ENCODE measurements at regions not wholly inside any gene's neighbourhood (a gene's known extent, or its start where the extent isn't known, plus 50 kb on each side); places are given as distances from the start of the nearest gene placed in this dataset.

- H3K27ac ChIP-seq = no peak overlapping the region
- H3K4me3 ChIP-seq = no peak overlapping the region
- H3K9me3 ChIP-seq = peaks cover 20% of the 10 kb centered on the region; the same call in 2 of the 3 replicates
- 78% methylated on average over 2 of the region's 2 CpGs for WGBS (ENCODE audit: missing lambda C conversion rate)
- ChIA-PET POLR2A (no interaction called here), CTCF (interaction anchor here (0.6 kb wide), 1 partner anchor 117 kb away, joined by 3 read pairs; no protein-coding TSS in a partner anchor)
- ATAC-seq (no peak), FAIRE-seq (no peak), DNase-seq (ENCODE audit: low read depth in 1 of 2, low spot score in 1 of 2) (no peak)
- H3K4me1 ChIP-seq = no peaks in the 10 kb centered on the region
- TF ChIP-seq HOXA7 (CRISPR knock-in tag; IDR thresholded peaks at IDR 0.05) = no peak
- no peak for TF ChIP-seq SREBF2 (IDR thresholded peaks at IDR 0.05)
- TF ChIP-seq ZSCAN20 (CRISPR knock-in tag; IDR thresholded peaks at IDR 0.05) = no peak
- TF ChIP-seq FOSL2 (IDR thresholded peaks at IDR 0.05) = no peak
- TF ChIP-seq FOSL2 (CRISPR knock-in tag; IDR thresholded peaks at IDR 0.05) = no peak
- TF ChIP-seq NFE2L2 (conservative IDR thresholded peaks at IDR 0.05; ENCODE audit: low read length) = no peak
- TF ChIP-seq POLR2A (IDR thresholded peaks at IDR 0.05; ENCODE audit: low read length) = no peak
- TF ChIP-seq RFX5 (IDR thresholded peaks at IDR 0.05) = no peak
- no peak for TF ChIP-seq JUN (IDR thresholded peaks at IDR 0.05)
- no peak for TF ChIP-seq MAFK (IDR thresholded peaks at IDR 0.05; ENCODE audit: partially characterized antibody)
- TF ChIP-seq HOXB13 (CRISPR knock-in tag; IDR thresholded peaks at IDR 0.05; ENCODE audit: low read depth) = no peak
- no peak for TF ChIP-seq RNF2 (IDR thresholded peaks at IDR 0.05; ENCODE audit: borderline replicate concordance, low read depth)
- no peak overlapping the region for H3K4me2 ChIP-seq
Measured at GRCh38 chr6:105889902-105890301, 196.2 kb upstream of the PRDM1 start.

- DNase-seq (ENCODE audit: low read depth in 1 of 2, low spot score in 1 of 2) (no peak), ATAC-seq (no peak), FAIRE-seq (no peak)
- POLR2A ChIA-PET = no interaction called here
- no peaks in the 10 kb centered on the region for H3K4me1 ChIP-seq
- H3K27ac ChIP-seq = no peak overlapping the region
- no peak overlapping the region for H3K4me2 ChIP-seq
- CTCF ChIA-PET = no interaction called here
- WGBS (ENCODE audit: missing lambda C conversion rate) = 85% methylated on average over 7 of the region's 7 CpGs
- no peak overlapping the region for H3K4me3 ChIP-seq
- TF ChIP-seq RCOR1 (IDR thresholded peaks at IDR 0.05; ENCODE audit: low read depth, low read length) = no peak
- no peak for TF ChIP-seq BHLHE40 (IDR thresholded peaks at IDR 0.05; ENCODE audit: low read depth, low read length)
- no peak for TF ChIP-seq CHD2 (IDR thresholded peaks at IDR 0.05; ENCODE audit: low read length, partially characterized antibody)
- no peak for TF ChIP-seq RNF2 (IDR thresholded peaks at IDR 0.05; ENCODE audit: borderline replicate concordance, low read depth)
- no peak for TF ChIP-seq EP300 (IDR thresholded peaks at IDR 0.05)
- TF ChIP-seq ATOH8 (CRISPR knock-in tag; IDR thresholded peaks at IDR 0.05; ENCODE audit: low read depth) = no peak
- TF ChIP-seq PHF8 (IDR thresholded peaks at IDR 0.05; ENCODE audit: borderline replicate concordance, low read depth) = no peak
- TF ChIP-seq NR3C1 (IDR thresholded peaks at IDR 0.05) = no peak
- no peak for TF ChIP-seq EHF (CRISPR knock-in tag; IDR thresholded peaks at IDR 0.05)
- TF ChIP-seq TFCP2L1 (CRISPR knock-in tag; IDR thresholded peaks at IDR 0.05) = no peak
- no peak for TF ChIP-seq CHD4 (IDR thresholded peaks at IDR 0.05; ENCODE audit: borderline replicate concordance)
- no peak for TF ChIP-seq HDAC2 (IDR thresholded peaks at IDR 0.05)
- TF ChIP-seq ZNF302 (CRISPR knock-in tag; IDR thresholded peaks at IDR 0.05) = no peak
- TF ChIP-seq POLR2AphosphoS2 (conservative IDR thresholded peaks at IDR 0.05; ENCODE audit: low read length) = no peak
- TF ChIP-seq FOSL2 (IDR thresholded peaks at IDR 0.05) = no peak
- no peak for TF ChIP-seq FOSL2 (CRISPR knock-in tag; IDR thresholded peaks at IDR 0.05)
- H3K9me3 ChIP-seq = peaks cover 20% of the 10 kb centered on the region; the same call in 2 of the 3 replicates
Measured at GRCh38 chr6:105886814-105887544, 199.2 kb upstream of the PRDM1 start.

GRCh38 chr6:105886066-105886813 is 199.9 kb upstream of the PRDM1 start:
- no peak for ATAC-seq
- WGBS (ENCODE audit: missing lambda C conversion rate) = 62% methylated on average over 7 of the region's 7 CpGs
- CTCF ChIA-PET = no interaction called here

More at GRCh38 chr6:105886066-105886813, 199.9 kb upstream of the PRDM1 start:
- Histone ChIP-seq H3K9me3 (peaks cover 20% of the 10 kb centered on the region; the same call in 2 of the 3 replicates), H3K4me1 (no peaks in the 10 kb centered on the region), H3K4me2 (no peak overlapping the region), H3K27ac (no peak overlapping the region), H3K4me3 (no peak overlapping the region)
- no peak for TF ChIP-seq CHD2 (IDR thresholded peaks at IDR 0.05; ENCODE audit: low read length, partially characterized antibody)
- TF ChIP-seq TFCP2L1 (CRISPR knock-in tag; IDR thresholded peaks at IDR 0.05) = no peak
- no peak for TF ChIP-seq REST (IDR thresholded peaks at IDR 0.05)
- TF ChIP-seq RCOR1 (IDR thresholded peaks at IDR 0.05; ENCODE audit: low read depth, low read length) = no peak
- no peak for TF ChIP-seq EHF (CRISPR knock-in tag; IDR thresholded peaks at IDR 0.05)
- TF ChIP-seq RARB (CRISPR knock-in tag; IDR thresholded peaks at IDR 0.05) = no peak
- no peak for TF ChIP-seq HOXB5 (CRISPR knock-in tag; IDR thresholded peaks at IDR 0.05)
- no peak for TF ChIP-seq BCL3 (IDR thresholded peaks at IDR 0.05)
- TF ChIP-seq MAFK (IDR thresholded peaks at IDR 0.05; ENCODE audit: partially characterized antibody) = no peak
- TF ChIP-seq CBX8 (IDR thresholded peaks at IDR 0.05) = no peak
- no peak for FAIRE-seq
- DNase-seq (ENCODE audit: low read depth in 1 of 2, low spot score in 1 of 2) = no peak
- POLR2A ChIA-PET = no interaction called here
